Renal cortical epithelial cell (primary cell): ENCODE measurements at regions not wholly inside any gene's neighbourhood (a gene's known extent, or its start where the extent isn't known, plus 50 kb on each side); places are given as distances from the start of the nearest gene placed in this dataset.

Source experiments
- DNase-seq: peaks from one replicate; pipeline ENCODE4 v3.0.0-alpha.2; 2011; ENCODE audit warnings: low read depth

- DNase-seq = no peak
These were observed 292.7 kb downstream of the ZNF516 start for GRCh38 chr18:76202322-76202721.

- no peak for DNase-seq
These were observed 299.4 kb downstream of the ZNF516 start for GRCh38 chr18:76195601-76196000.

GRCh38 chr18:76188097-76188496 is 306.9 kb downstream of the ZNF516 start:
- DNase-seq = no peak

GRCh38 chr18:76179257-76179656 is 315.8 kb downstream of the ZNF516 start:
- DNase-seq = no peak

- DNase-seq = no peak
These were observed 317.9 kb downstream of the ZNF516 start for GRCh38 chr18:76177160-76177559.

GRCh38 chr18:76174451-76174850 is 320.6 kb downstream of the ZNF516 start:
- DNase-seq = no peak

GRCh38 chr18:76169733-76170132 is 325.3 kb downstream of the ZNF516 start:
- DNase-seq = no peak

GRCh38 chr18:76167845-76168621 is 327.0 kb downstream of the ZNF516 start:
- no peak for DNase-seq

- DNase-seq = no peak
These were observed 327.6 kb downstream of the ZNF516 start for GRCh38 chr18:76167410-76167809.

GRCh38 chr18:76162886-76163285 is 332.2 kb downstream of the ZNF516 start:
- no peak for DNase-seq

- no peak for DNase-seq
These were observed 333.1 kb downstream of the ZNF516 start for GRCh38 chr18:76161983-76162382.

- no peak for DNase-seq
These were observed 341.4 kb downstream of the ZNF516 start for GRCh38 chr18:76153691-76154090.

- DNase-seq = no peak
These were observed 345.3 kb downstream of the ZNF516 start for GRCh38 chr18:76149734-76150133.

- DNase-seq = no peak
These were observed 345.8 kb downstream of the ZNF516 start for GRCh38 chr18:76149284-76149683.

GRCh38 chr18:76145521-76146376 is 349.3 kb downstream of the ZNF516 start:
- DNase-seq = no peak

GRCh38 chr18:76144844-76145243 is 350.2 kb downstream of the ZNF516 start:
- no peak for DNase-seq

- no peak for DNase-seq
These were observed 352.4 kb downstream of the ZNF516 start for GRCh38 chr18:76142611-76143010.

- no peak for DNase-seq
These were observed 355.2 kb downstream of the ZNF516 start for GRCh38 chr18:76139844-76140243.

GRCh38 chr18:76137216-76137615 is 357.8 kb downstream of the ZNF516 start:
- DNase-seq = no peak

GRCh38 chr18:76136701-76137100 is 358.3 kb downstream of the ZNF516 start:
- no peak for DNase-seq

- DNase-seq = no peak
These were observed 360.4 kb downstream of the ZNF516 start for GRCh38 chr18:76134628-76135027.

- no peak for DNase-seq
These were observed 361.2 kb downstream of the ZNF516 start for GRCh38 chr18:76133873-76134272.

GRCh38 chr18:76131738-76132137 is 363.3 kb downstream of the ZNF516 start:
- DNase-seq = peak; percentile 1
